Muscle of leg (tissue), 3 donors: ENCODE measurements at regions not wholly inside any gene's neighbourhood (a gene's known extent, or its start where the extent isn't known, plus 50 kb on each side); places are given as distances from the start of the nearest gene placed in this dataset.

ENCODE experiments used
- DNase-seq: peaks from one replicate; pipeline ENCODE4 v3.0.0; 2013
- H3K27ac ChIP-seq: one replicate; pipeline ENCODE4 v1.5.1; 2013; ENCODE audit warnings: mild to moderate bottlenecking, low read length, control low read depth
- H3K27me3 ChIP-seq: one replicate; pipeline ENCODE4 v1.6.1; 2013; ENCODE audit warnings: low read length; ENCODE audit not compliant: control insufficient read depth, insufficient read depth
- H3K36me3 ChIP-seq: one replicate; pipeline ENCODE4 v1.6.1; 2013; ENCODE audit warnings: low read length; ENCODE audit not compliant: control insufficient read depth, insufficient read depth
- H3K4me1 ChIP-seq: one replicate; pipeline ENCODE4 v1.6.1; 2013; ENCODE audit warnings: low read length; ENCODE audit not compliant: control insufficient read depth, insufficient read depth
- H3K4me3 ChIP-seq: one replicate; pipeline ENCODE4 v1.5.1; 2013; ENCODE audit warnings: low read length, control low read depth
- H3K9me3 ChIP-seq: replicated peaks from 2 replicates; pipeline ENCODE4 v1.6.1; 2013; ENCODE audit warnings: low read depth, low read length; ENCODE audit not compliant: control insufficient read depth
- WGBS: methylation state at CpG from one replicate; pipeline ENCODE4 v1.1.5; 2013; ENCODE audit warnings: missing lambda C conversion rate; ENCODE audit not compliant: insufficient coverage; 5-methylcytosine and 5-hydroxymethylcytosine counted together

DNA sequence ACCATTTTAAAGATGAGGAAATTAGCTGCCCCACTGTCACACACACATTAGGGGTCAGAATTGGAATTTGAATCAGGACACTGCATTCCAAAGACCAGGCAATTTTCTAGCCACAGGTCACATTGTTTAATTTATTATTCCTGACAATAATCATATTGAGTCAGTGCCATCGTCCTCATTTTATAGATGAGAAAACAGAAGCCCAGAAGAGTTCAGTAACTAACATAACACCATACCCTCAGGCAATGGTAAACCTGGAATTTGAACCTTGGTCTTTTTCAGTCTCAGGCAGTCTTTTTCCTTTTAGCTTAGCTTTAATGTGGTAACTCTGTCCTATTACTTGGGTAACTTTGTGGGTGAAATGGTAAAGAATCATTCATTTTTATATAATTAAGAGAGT lies 330.3 kb upstream of the SYT1 start:
- WGBS = no CpG with 5 or more reads among the region's 1 CpG
- no peaks in the 10 kb centered on the region for H3K27me3 ChIP-seq
- H3K4me1 ChIP-seq = no peaks in the 10 kb centered on the region
- no peak overlapping the region for H3K4me3 ChIP-seq
- no peaks in the 10 kb centered on the region for H3K36me3 ChIP-seq
- no peak for DNase-seq
- H3K27ac ChIP-seq = no peak overlapping the region
- no peaks in the 10 kb centered on the region for H3K9me3 ChIP-seq

DNA sequence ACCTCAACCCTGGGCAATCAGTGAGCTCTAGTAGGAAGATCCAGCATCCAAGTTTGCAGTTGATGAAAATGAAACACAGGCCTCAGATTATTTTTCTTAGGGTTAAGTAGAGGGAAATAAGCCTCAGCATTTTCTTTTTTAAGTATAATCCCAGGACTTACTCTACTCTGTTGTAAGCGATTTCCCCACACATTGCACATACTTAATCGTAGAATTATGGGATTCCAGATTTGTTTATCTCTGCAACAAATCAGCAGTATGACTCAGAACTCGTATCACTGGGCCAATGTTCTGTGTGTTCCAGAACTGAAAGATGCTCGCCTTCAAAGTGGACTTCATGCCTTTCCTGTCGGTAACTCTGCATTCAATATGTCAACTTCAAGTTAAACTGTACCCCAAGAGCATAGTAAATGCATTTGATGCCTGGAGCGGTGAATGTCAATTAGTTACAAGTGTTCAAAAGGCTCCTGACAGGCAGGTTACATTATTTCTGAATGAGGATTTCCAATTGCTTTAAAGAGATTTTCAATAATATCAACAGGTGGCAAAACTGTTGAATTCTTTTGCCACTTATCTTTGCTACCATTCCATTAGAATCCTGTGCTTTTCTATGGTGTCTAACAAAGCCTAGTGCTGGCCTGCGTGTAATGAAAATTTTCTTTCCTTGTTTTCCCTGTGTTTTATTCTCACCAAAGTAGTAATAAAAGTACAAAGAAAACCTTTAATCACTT lies 323.8 kb upstream of the SYT1 start:
- Histone ChIP-seq H3K4me3 (no peak overlapping the region), H3K27me3 (no peaks in the 10 kb centered on the region), H3K4me1 (no peaks in the 10 kb centered on the region), H3K36me3 (no peaks in the 10 kb centered on the region), H3K27ac (no peak overlapping the region), H3K9me3 (no peaks in the 10 kb centered on the region)
- DNase-seq = no peak
- 47% methylated on average over 2 of the region's 7 CpGs for WGBS

DNA sequence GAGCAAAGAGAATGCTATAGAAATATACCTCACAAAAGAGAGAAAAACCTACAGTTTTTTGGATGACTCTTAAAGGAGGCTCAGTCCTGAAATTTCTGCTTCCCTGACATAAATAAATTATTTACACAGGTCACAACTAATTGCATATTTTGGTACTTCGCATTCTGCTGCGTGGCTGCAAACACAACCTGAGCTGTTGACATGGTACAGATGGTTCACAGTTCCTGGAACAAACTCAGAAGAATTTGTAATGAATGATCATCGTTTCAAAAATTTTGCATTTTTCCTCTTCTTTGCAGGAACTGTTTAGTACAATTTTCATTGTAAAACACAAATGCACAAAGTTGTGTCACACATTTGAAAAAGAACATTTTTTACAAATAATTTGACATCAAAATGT lies 313.7 kb upstream of the SYT1 start:
- WGBS = 100% methylated on average over 2 of the region's 3 CpGs
- H3K9me3 ChIP-seq = no peaks in the 10 kb centered on the region
- DNase-seq = no peak
- no peaks in the 10 kb centered on the region for H3K27me3 ChIP-seq
- H3K4me3 ChIP-seq = no peak overlapping the region
- H3K4me1 ChIP-seq = no peaks in the 10 kb centered on the region
- H3K36me3 ChIP-seq = no peaks in the 10 kb centered on the region
- no peak overlapping the region for H3K27ac ChIP-seq

DNA sequence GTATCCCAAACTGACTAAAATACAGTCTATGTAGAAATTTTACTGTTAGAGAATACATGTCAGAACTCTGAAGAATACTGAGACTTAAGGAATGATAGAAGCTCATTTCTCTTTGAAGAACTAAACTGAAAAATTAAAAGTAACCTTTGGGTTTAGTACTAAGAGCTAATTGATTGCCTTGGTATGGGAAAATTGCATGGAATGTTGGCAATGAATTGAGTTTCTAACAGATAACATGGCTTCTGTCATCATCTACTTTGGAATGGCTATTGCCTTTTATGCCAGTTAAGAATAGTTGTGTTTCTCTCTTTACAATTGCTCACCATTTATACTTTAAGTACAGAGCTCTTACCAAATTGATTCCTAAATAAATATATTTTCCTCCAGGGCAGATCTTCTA lies 308.8 kb upstream of the SYT1 start:
- H3K27ac ChIP-seq = no peak overlapping the region
- no peaks in the 10 kb centered on the region for H3K27me3 ChIP-seq
- H3K36me3 ChIP-seq = no peaks in the 10 kb centered on the region
- H3K4me3 ChIP-seq = no peak overlapping the region
- no peaks in the 10 kb centered on the region for H3K9me3 ChIP-seq
- no peak for DNase-seq
- H3K4me1 ChIP-seq = no peaks in the 10 kb centered on the region

DNA sequence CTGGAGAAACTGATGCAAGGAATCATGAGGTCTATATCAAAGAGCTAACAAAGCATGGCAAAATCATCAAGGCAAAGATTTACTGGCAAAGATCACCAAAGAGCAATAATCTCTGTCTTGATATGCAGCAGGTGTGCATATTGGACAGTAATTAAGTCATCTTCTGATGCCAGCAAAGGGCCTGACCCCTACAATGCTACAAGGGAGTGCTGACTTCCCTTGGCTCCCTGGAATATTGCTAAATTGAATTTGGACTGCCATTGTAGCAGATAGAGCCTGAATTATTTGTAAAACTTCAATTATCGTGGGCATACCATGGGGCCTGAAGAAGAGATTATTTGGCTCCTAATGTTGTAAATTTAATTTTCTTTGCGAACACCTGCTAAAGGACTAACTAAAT lies 307.9 kb upstream of the SYT1 start:
- no peaks in the 10 kb centered on the region for H3K27me3 ChIP-seq
- no peaks in the 10 kb centered on the region for H3K4me1 ChIP-seq
- H3K4me3 ChIP-seq = no peak overlapping the region
- H3K36me3 ChIP-seq = no peaks in the 10 kb centered on the region
- H3K27ac ChIP-seq = no peak overlapping the region
- H3K9me3 ChIP-seq = no peaks in the 10 kb centered on the region
- WGBS = no CpG with 5 or more reads among the region's 2 CpGs
- no peak for DNase-seq

DNA sequence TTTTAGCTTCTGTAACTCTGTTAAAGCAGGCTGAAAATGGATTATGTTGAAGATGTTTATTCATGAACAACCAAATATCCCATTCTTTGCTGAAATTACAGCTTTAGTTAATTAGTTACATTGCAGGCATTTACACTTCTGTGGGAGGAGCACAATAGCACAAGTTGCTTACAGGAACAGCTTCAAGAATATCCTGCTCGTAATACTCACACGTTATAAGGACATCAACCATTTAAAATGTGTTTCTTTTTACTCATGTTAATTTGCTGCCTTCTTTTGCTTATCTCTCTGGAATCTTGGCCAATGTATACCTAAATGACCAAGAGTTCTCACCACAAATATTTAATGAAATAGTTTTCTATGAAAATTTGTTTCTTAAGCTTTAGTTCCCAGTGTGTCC lies 305.2 kb upstream of the SYT1 start:
- DNase-seq = no peak
- no CpG with 5 or more reads among the region's 2 CpGs for WGBS
- H3K36me3 ChIP-seq = no peaks in the 10 kb centered on the region
- no peaks in the 10 kb centered on the region for H3K27me3 ChIP-seq
- no peak overlapping the region for H3K27ac ChIP-seq
- no peaks in the 10 kb centered on the region for H3K4me1 ChIP-seq
- no peak overlapping the region for H3K4me3 ChIP-seq
- no peaks in the 10 kb centered on the region for H3K9me3 ChIP-seq

DNA sequence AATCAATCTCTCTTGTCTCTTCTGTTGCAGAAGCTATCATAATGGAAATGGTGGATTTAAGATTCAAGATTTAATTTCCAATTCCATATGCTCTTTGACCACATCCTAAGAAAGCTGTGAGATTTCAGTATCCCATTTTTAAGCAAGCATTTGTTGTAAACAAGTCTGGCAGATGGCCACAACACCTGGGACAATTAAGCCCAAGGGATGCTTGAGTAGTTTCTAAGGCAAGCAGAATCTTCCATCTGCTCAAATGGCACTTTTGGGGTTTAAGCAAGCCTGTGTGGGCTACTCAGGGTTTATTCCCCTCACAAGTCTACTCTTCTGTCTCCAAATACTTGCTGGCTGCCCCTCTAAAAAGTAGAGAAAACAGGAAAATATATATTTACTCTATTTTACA lies 304.7 kb upstream of the SYT1 start:
- no peaks in the 10 kb centered on the region for H3K9me3 ChIP-seq

DNA sequence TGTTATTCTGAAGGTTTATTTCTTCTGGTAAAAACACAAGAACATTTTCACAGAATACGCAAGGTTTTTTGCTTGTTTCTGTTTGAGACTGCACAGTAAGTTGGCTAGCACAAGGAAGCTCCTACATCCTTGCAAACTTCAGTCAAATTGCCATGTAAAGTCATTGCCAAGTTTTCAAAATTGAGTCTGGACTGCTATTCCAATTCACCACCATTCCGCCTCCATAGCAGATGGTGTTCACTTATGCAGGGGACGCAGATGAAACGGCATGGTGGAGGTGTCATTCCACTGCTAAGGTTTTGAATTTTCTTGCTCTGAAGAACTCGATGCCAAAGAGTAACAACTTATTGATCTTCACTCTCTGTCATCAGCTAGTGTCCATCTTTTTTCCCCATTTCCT lies 303.9 kb upstream of the SYT1 start:
- H3K9me3 ChIP-seq = no peaks in the 10 kb centered on the region
- H3K36me3 ChIP-seq = no peaks in the 10 kb centered on the region
- H3K4me1 ChIP-seq = no peaks in the 10 kb centered on the region
- no peak for DNase-seq
- no peaks in the 10 kb centered on the region for H3K27me3 ChIP-seq
- no peak overlapping the region for H3K4me3 ChIP-seq
- no peak overlapping the region for H3K27ac ChIP-seq
- 92% methylated on average over 4 of the region's 5 CpGs for WGBS

More for the DNA sequence above, 304.7 kb upstream of the SYT1 start:
- Histone ChIP-seq H3K27me3 (no peaks in the 10 kb centered on the region), H3K27ac (no peak overlapping the region), H3K4me1 (no peaks in the 10 kb centered on the region), H3K4me3 (no peak overlapping the region), H3K36me3 (no peaks in the 10 kb centered on the region)
- DNase-seq = no peak

DNA sequence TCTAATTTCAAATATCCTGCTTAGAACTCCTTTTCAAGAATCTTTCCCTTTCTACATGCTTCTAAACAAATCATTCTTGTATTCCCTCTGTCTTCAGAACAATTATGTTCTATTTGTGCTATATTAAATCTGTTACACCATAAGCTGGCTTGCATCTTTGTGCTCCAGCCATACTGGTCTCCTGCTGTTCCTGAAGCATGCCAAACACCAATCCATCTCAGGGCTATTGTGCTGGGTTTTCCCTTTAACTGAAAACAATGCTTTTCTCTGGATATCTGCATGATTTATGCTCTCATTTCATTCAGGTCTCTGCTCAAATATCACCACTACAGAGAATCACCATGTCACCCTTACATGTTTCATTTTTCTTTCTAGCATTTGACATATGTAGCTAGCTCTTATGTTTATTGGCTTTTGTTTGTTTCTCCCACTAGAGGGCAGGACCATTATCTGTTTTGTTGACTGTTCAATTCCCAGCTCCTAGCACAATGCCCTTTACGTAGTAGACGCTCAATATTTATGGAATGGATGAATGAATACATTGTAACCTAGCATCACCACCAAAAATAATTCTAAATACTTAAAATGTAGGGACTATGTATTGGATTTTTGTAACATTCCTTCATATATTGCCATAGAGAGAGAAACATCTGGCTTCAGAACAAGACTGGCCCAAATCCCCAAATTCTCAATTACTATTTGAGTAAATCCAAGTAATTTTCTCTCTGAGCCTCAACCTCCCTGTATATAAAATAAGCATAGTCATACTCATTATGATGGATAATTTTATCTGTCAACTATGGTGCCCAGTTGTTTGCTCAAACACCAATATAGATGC lies 302.0 kb upstream of the SYT1 start:
- no peaks in the 10 kb centered on the region for H3K9me3 ChIP-seq
- WGBS = no CpG with 5 or more reads among the region's 2 CpGs
- H3K4me3 ChIP-seq = no peak overlapping the region
- no peaks in the 10 kb centered on the region for H3K27me3 ChIP-seq
- H3K4me1 ChIP-seq = no peaks in the 10 kb centered on the region
- DNase-seq = no peak
- no peak overlapping the region for H3K27ac ChIP-seq
- no peaks in the 10 kb centered on the region for H3K36me3 ChIP-seq

DNA sequence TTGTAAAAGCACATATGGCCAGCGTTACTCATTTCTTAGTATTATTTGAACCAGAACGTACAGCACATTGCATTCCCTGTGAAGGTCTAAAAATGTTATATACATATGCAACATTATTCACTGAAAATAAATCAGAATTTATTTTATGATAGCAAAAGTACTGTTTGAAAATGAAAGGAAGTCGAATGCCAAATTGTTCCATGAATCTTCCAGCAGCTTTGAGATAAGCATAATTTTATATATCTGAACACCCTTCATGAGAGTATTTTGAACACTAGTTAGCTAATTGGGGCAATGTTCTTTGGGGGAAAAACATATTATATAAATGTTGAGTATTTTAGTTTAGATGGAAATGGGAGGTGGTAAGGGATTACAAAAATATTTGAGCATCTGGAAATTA lies 300.7 kb upstream of the SYT1 start:
- Histone ChIP-seq H3K9me3 (no peaks in the 10 kb centered on the region), H3K36me3 (no peaks in the 10 kb centered on the region), H3K27me3 (no peaks in the 10 kb centered on the region), H3K4me1 (no peaks in the 10 kb centered on the region), H3K27ac (no peak overlapping the region), H3K4me3 (no peak overlapping the region)
- no CpG with 5 or more reads among the region's 3 CpGs for WGBS
- DNase-seq = no peak
